ENCODE measurements at regions not wholly inside any gene's neighbourhood (a gene's known extent, or its start where the extent isn't known, plus 50 kb on each side); places are given as distances from the start of the nearest gene placed in this dataset.

- DNase-seq (no peak), ATAC-seq (ENCODE audit: low read depth in 2 of 2) (no peak)
- Mint-ChIP-seq H3K36me3 (no peaks in the 10 kb centered on the region), H3K27me3 (no peaks in the 10 kb centered on the region), H3K9me3 (peaks cover 0 to 23% (median 7%) of the 10 kb centered on the region in 7 donors), H3K4me1 (no peaks in the 10 kb centered on the region), H3K27ac (no peak overlapping the region), H3K4me3 (no peak overlapping the region)
- no peaks in the 10 kb centered on the region for H3K4me1 ChIP-seq (ENCODE audit: control insufficient read depth, insufficient read depth, low read length, poor library complexity, severe bottlenecking)
- H3K27me3 ChIP-seq (ENCODE audit: control insufficient read depth, insufficient read depth, low read length): no peaks in the 10 kb centered on the region
- no peaks in the 10 kb centered on the region for H3K36me3 ChIP-seq (ENCODE audit: control insufficient read depth, insufficient read depth, low read length)
- no peak overlapping the region for H3K4me3 ChIP-seq (ENCODE audit: low read depth, low read length)
- peaks cover 5 to 7% of the 10 kb centered on the region in 2 experiments for H3K9me3 ChIP-seq (ENCODE audit: control insufficient read depth in 2 of 2, low read length in 2 of 2)
- H3K27ac ChIP-seq (ENCODE audit: insufficient read depth, low read length, poor library complexity, severe bottlenecking): no peak overlapping the region
Measured at GRCh38 chr18:29491907-29492306, 1315.0 kb upstream of the CDH2 start.

DNA sequence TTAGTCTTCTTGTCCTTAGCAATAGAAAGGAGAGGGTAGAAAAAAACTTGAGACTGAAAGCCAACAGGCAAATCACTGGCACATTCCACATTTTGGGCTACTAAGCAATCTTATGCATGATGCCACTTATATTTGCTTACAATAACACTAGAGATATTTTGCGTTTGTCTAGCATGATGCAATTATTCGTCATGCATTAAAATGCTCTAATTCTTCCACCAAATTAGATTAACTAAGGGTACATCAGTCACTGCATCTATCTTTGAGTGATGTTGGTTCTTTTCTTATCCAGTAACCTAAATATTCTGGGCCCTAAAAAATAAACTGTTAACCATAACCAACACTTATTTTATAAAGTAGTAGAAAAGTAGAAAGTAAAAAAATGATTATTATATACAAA is 1311.7 kb upstream of the CDH2 start:
- no peak overlapping the region for H3K27ac Mint-ChIP-seq
- no peaks in the 10 kb centered on the region for H3K27me3 Mint-ChIP-seq
- no peak overlapping the region for H3K27ac ChIP-seq (ENCODE audit: insufficient read depth, low read length, poor library complexity, severe bottlenecking)
- H3K27me3 ChIP-seq (ENCODE audit: control insufficient read depth, insufficient read depth, low read length): no peaks in the 10 kb centered on the region
- no peak overlapping the region for H3K4me3 ChIP-seq (ENCODE audit: low read depth, low read length)
- no peaks in the 10 kb centered on the region for H3K36me3 Mint-ChIP-seq
- ATAC-seq (ENCODE audit: low read depth in 2 of 2) (no peak), DNase-seq (no peak)
- peaks cover 5 to 7% of the 10 kb centered on the region in 2 experiments for H3K9me3 ChIP-seq (ENCODE audit: control insufficient read depth in 2 of 2, low read length in 2 of 2)
- H3K36me3 ChIP-seq (ENCODE audit: control insufficient read depth, insufficient read depth, low read length): no peaks in the 10 kb centered on the region
- no peaks in the 10 kb centered on the region for H3K4me1 ChIP-seq (ENCODE audit: control insufficient read depth, insufficient read depth, low read length, poor library complexity, severe bottlenecking)
- H3K9me3 Mint-ChIP-seq: peaks cover 1 to 25% (median 10%) of the 10 kb centered on the region in 7 donors
- H3K4me1 Mint-ChIP-seq: no peaks in the 10 kb centered on the region
- no peak overlapping the region for H3K4me3 Mint-ChIP-seq

GRCh38 chr18:29465526-29465925 is 1288.6 kb upstream of the CDH2 start:
- no peak overlapping the region for H3K4me3 ChIP-seq (ENCODE audit: low read depth, low read length)
- H3K27ac ChIP-seq (ENCODE audit: insufficient read depth, low read length, poor library complexity, severe bottlenecking): no peak overlapping the region
- H3K27me3 Mint-ChIP-seq: no peaks in the 10 kb centered on the region
- peaks cover 2 to 23% (median 6%) of the 10 kb centered on the region in 7 donors for H3K9me3 Mint-ChIP-seq
- H3K27me3 ChIP-seq (ENCODE audit: control insufficient read depth, insufficient read depth, low read length): no peaks in the 10 kb centered on the region
- H3K36me3 ChIP-seq (ENCODE audit: control insufficient read depth, insufficient read depth, low read length): no peaks in the 10 kb centered on the region
- H3K36me3 Mint-ChIP-seq: no peaks in the 10 kb centered on the region
- ATAC-seq (ENCODE audit: low read depth in 2 of 2) (no peak), DNase-seq (no peak)
- no peaks in the 10 kb centered on the region for H3K4me1 ChIP-seq (ENCODE audit: control insufficient read depth, insufficient read depth, low read length, poor library complexity, severe bottlenecking)
- H3K4me3 Mint-ChIP-seq: no peak overlapping the region
- no peaks in the 10 kb centered on the region for H3K9me3 ChIP-seq (ENCODE audit: control insufficient read depth in 2 of 2, low read length in 2 of 2)
- H3K27ac Mint-ChIP-seq: no peak overlapping the region
- H3K4me1 Mint-ChIP-seq: no peaks in the 10 kb centered on the region

DNA sequence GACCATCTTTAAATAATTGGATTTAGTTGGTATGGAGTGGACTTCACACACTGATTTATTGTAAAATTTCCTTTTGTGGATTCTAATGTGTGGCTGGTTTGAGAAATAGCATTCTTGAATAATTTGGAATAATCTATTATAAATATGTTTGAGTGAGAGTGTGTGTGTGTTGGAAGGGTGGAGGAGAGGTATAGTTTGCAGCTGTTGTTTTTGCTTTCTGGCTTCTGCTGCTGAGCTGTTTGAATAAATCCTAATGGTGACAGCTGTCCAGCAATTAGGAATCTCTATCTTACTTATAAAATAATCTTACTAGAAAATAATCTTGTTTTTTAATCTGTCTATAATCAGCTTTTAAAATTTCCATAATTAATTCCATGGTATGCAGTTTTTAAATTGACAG is 1283.0 kb upstream of the CDH2 start:
- Mint-ChIP-seq H3K36me3 (no peaks in the 10 kb centered on the region), H3K4me3 (no peak overlapping the region), H3K27ac (no peak overlapping the region), H3K4me1 (no peaks in the 10 kb centered on the region), H3K9me3 (peaks cover 0 to 23% (median 3%) of the 10 kb centered on the region in 7 donors), H3K27me3 (no peaks in the 10 kb centered on the region)
- peaks cover 5 to 6% of the 10 kb centered on the region in 2 experiments for H3K9me3 ChIP-seq (ENCODE audit: control insufficient read depth in 2 of 2, low read length in 2 of 2)
- H3K36me3 ChIP-seq (ENCODE audit: control insufficient read depth, insufficient read depth, low read length): no peaks in the 10 kb centered on the region
- no peak overlapping the region for H3K4me3 ChIP-seq (ENCODE audit: low read depth, low read length)
- no peak overlapping the region for H3K27ac ChIP-seq (ENCODE audit: insufficient read depth, low read length, poor library complexity, severe bottlenecking)
- no peaks in the 10 kb centered on the region for H3K27me3 ChIP-seq (ENCODE audit: control insufficient read depth, insufficient read depth, low read length)
- no peaks in the 10 kb centered on the region for H3K4me1 ChIP-seq (ENCODE audit: control insufficient read depth, insufficient read depth, low read length, poor library complexity, severe bottlenecking)
- ATAC-seq (ENCODE audit: low read depth in 2 of 2) (no peak), DNase-seq (no peak)

- no peak overlapping the region for H3K27ac Mint-ChIP-seq
Measured at GRCh38 chr18:29457316-29457889, 1280.5 kb upstream of the CDH2 start.

GRCh38 chr18:29449424-29449823 is 1272.5 kb upstream of the CDH2 start:
- Histone ChIP-seq H3K4me1 (ENCODE audit: control insufficient read depth, insufficient read depth, low read length, poor library complexity, severe bottlenecking) (no peaks in the 10 kb centered on the region), H3K9me3 (ENCODE audit: control insufficient read depth in 2 of 2, low read length in 2 of 2) (no peaks in the 10 kb centered on the region), H3K27me3 (ENCODE audit: control insufficient read depth, insufficient read depth, low read length) (no peaks in the 10 kb centered on the region), H3K27ac (ENCODE audit: insufficient read depth, low read length, poor library complexity, severe bottlenecking) (no peak overlapping the region), H3K36me3 (ENCODE audit: control insufficient read depth, insufficient read depth, low read length) (no peaks in the 10 kb centered on the region), H3K4me3 (ENCODE audit: low read depth, low read length) (no peak overlapping the region)
- DNase-seq (no peak), ATAC-seq (ENCODE audit: low read depth in 2 of 2) (no peak)
- Mint-ChIP-seq H3K27ac (no peak overlapping the region), H3K27me3 (no peaks in the 10 kb centered on the region), H3K4me3 (no peak overlapping the region), H3K4me1 (no peaks in the 10 kb centered on the region), H3K9me3 (peaks cover 0 to 17% (median 5%) of the 10 kb centered on the region in 7 donors), H3K36me3 (no peaks in the 10 kb centered on the region)

More at GRCh38 chr18:29457316-29457889, 1280.5 kb upstream of the CDH2 start:
- no peak for DNase-seq
- H3K4me1 Mint-ChIP-seq: no peaks in the 10 kb centered on the region
- Histone ChIP-seq H3K36me3 (ENCODE audit: control insufficient read depth, insufficient read depth, low read length) (no peaks in the 10 kb centered on the region), H3K9me3 (ENCODE audit: control insufficient read depth in 2 of 2, low read length in 2 of 2) (peaks cover 5 to 6% of the 10 kb centered on the region in 2 experiments), H3K4me1 (ENCODE audit: control insufficient read depth, insufficient read depth, low read length, poor library complexity, severe bottlenecking) (no peaks in the 10 kb centered on the region), H3K27ac (ENCODE audit: insufficient read depth, low read length, poor library complexity, severe bottlenecking) (no peak overlapping the region), H3K4me3 (ENCODE audit: low read depth, low read length) (no peak overlapping the region), H3K27me3 (ENCODE audit: control insufficient read depth, insufficient read depth, low read length) (no peaks in the 10 kb centered on the region)
- ATAC-seq (ENCODE audit: low read depth in 2 of 2): no peak
- no peaks in the 10 kb centered on the region for H3K27me3 Mint-ChIP-seq
- peaks cover 0 to 28% (median 5%) of the 10 kb centered on the region in 7 donors for H3K9me3 Mint-ChIP-seq
- H3K36me3 Mint-ChIP-seq: no peaks in the 10 kb centered on the region
- H3K4me3 Mint-ChIP-seq: no peak overlapping the region

DNA sequence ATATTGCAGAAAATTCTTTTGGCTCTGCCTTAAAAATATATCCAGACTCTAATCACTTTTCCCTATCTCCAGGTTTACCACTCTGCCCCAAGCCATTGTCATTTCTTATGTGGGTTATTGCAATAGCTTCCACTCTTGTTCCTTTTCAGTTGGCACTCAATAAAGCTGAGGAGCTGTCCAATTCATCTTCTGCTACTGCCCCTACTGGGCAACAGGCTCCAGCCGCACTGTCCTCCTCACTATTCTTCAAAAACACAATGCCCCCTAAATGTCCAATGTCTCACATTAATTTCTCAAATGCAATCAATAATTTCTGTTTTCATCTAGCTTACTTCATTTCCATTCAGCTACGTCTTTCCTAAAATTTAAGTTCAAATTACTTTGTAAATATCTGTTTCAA is 1262.5 kb upstream of the CDH2 start:
- peaks cover 2 to 10% of the 10 kb centered on the region in 2 experiments for H3K9me3 ChIP-seq (ENCODE audit: control insufficient read depth in 2 of 2, low read length in 2 of 2)
- no peaks in the 10 kb centered on the region for H3K4me1 ChIP-seq (ENCODE audit: control insufficient read depth, insufficient read depth, low read length, poor library complexity, severe bottlenecking)
- H3K27me3 Mint-ChIP-seq: no peaks in the 10 kb centered on the region
- no peak overlapping the region for H3K4me3 Mint-ChIP-seq
- H3K9me3 Mint-ChIP-seq: peaks cover 0 to 33% (median 7%) of the 10 kb centered on the region in 7 donors
- H3K4me3 ChIP-seq (ENCODE audit: low read depth, low read length): no peak overlapping the region
- no peak overlapping the region for H3K27ac ChIP-seq (ENCODE audit: insufficient read depth, low read length, poor library complexity, severe bottlenecking)
- H3K27me3 ChIP-seq (ENCODE audit: control insufficient read depth, insufficient read depth, low read length): no peaks in the 10 kb centered on the region
- H3K36me3 ChIP-seq (ENCODE audit: control insufficient read depth, insufficient read depth, low read length): no peaks in the 10 kb centered on the region
- no peak overlapping the region for H3K27ac Mint-ChIP-seq
- no peak for DNase-seq
- no peaks in the 10 kb centered on the region for H3K4me1 Mint-ChIP-seq
- H3K36me3 Mint-ChIP-seq: no peaks in the 10 kb centered on the region
- ATAC-seq (ENCODE audit: low read depth in 2 of 2): no peak

- Histone ChIP-seq H3K9me3 (ENCODE audit: control insufficient read depth in 2 of 2, low read length in 2 of 2) (peaks cover 2 to 10% of the 10 kb centered on the region in 2 experiments), H3K4me1 (ENCODE audit: control insufficient read depth, insufficient read depth, low read length, poor library complexity, severe bottlenecking) (no peaks in the 10 kb centered on the region), H3K36me3 (ENCODE audit: control insufficient read depth, insufficient read depth, low read length) (no peaks in the 10 kb centered on the region), H3K4me3 (ENCODE audit: low read depth, low read length) (no peak overlapping the region), H3K27ac (ENCODE audit: insufficient read depth, low read length, poor library complexity, severe bottlenecking) (no peak overlapping the region), H3K27me3 (ENCODE audit: control insufficient read depth, insufficient read depth, low read length) (no peaks in the 10 kb centered on the region)
- Mint-ChIP-seq H3K36me3 (no peaks in the 10 kb centered on the region), H3K9me3 (peaks cover 0 to 48% (median 12%) of the 10 kb centered on the region in 7 donors), H3K4me1 (no peaks in the 10 kb centered on the region), H3K4me3 (no peak overlapping the region), H3K27ac (no peak overlapping the region), H3K27me3 (no peaks in the 10 kb centered on the region)
- no peak for ATAC-seq (ENCODE audit: low read depth in 2 of 2)
- no peak for DNase-seq
Measured at GRCh38 chr18:29436459-29436858, 1259.5 kb upstream of the CDH2 start.

Measured in CD4-positive, CD25-positive, alpha-beta regulatory T cell (primary cell).